Gastroesophageal sphincter (tissue), 3 donors: ENCODE measurements at regions not wholly inside any gene's neighbourhood (a gene's known extent, or its start where the extent isn't known, plus 50 kb on each side); places are given as distances from the start of the nearest gene placed in this dataset.

ENCODE experiments used
- CTCF ChIP-seq, 4 experiments: fragments of 200-600 bp in 2 of 4; fragments of 450-650 bp in 2 of 4; sonication (generic) in 1 of 4; IDR thresholded peaks; one replicate each; pipeline ENCODE4 v1.5.1; 2017 to 2019; ENCODE audit warnings: antibody characterized with exemption in 4 of 4, mild to moderate bottlenecking in 2 of 4, moderate library complexity in 2 of 4
- POLR2A ChIP-seq, 2 donors: fragments of 450-650 bp; IDR thresholded peaks; one replicate each; pipeline ENCODE4 v1.6.1; 2017; ENCODE audit warnings: antibody characterized with exemption in 2 of 2, mild to moderate bottlenecking in 2 of 2, moderate library complexity in 1 of 2
- POLR2AphosphoS5 ChIP-seq: sonication (generic); formaldehyde crosslinking; IDR thresholded peaks from one replicate; pipeline ENCODE4 v1.6.1; 2017; ENCODE audit warnings: antibody characterized with exemption

DNA sequence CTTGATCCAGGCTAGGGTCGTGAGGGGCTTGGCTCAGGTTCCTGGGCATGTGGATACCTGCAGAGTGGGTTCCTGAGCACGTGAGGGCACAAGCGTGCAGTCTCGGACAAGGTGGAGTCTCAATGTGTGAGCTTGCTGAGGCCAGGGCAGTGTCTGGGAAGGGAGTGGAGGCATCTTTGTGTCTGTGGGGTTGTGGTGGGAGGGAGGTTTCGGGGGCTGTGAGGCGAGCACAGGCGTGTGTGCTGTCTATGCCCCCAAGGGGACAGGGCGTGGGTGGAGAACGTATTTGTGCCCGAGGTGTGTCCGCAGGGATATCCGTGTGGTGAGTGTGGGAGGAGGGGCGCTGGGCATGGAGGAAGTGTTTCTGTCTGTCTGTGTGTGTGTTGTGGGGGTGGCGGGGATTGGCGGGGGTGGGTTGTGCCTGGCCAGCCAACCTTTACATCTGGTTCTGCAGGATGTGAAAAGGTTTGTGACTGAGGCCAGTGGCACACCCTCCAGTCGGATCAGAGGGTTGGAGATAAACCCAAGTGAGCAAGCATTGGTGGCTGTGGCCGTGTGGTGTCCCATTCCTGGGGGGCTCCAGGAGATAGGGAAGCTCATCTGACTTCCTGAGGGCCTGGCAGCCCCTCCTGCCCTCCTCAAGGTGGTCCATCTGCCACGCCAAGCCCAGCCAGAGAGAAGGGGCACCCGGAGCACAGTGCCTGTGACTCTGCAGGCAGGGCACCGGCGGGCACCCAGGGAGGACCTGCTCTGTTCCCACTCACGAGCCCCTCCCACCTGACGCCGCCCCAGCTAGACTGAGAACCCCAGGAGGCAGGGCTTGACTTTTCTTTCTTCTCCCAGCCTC is 57.1 kb downstream of the ZFP36L2 start:
- no peak for TF ChIP-seq CTCF (IDR thresholded peaks at IDR 0.05)
- no peak for TF ChIP-seq POLR2AphosphoS5
- no peak for TF ChIP-seq POLR2A (IDR thresholded peaks at IDR 0.05)
